Epithelial cell of esophagus (primary cell): ENCODE measurements at regions not wholly inside any gene's neighbourhood (a gene's known extent, or its start where the extent isn't known, plus 50 kb on each side); places are given as distances from the start of the nearest gene placed in this dataset.

Source experiments
- DNase-seq: peaks from one replicate; pipeline ENCODE4 v3.0.0; 2010; ENCODE audit warnings: low read depth
- H3K4me3 ChIP-seq: 2 replicates; pipeline ENCODE4 v1.5.1; 2011; ENCODE audit warnings: mild to moderate bottlenecking, low read length, control low read depth
- CTCF ChIP-seq: IDR thresholded peaks from 2 replicates; pipeline ENCODE4 v1.5.1; 2011; ENCODE audit warnings: low read depth, mild to moderate bottlenecking, low read length, control low read depth, inconsistent platforms; ENCODE audit not compliant: insufficient read depth; ENCODE audit errors: missing control alignments

- no peak for DNase-seq
- no peak overlapping the region for H3K4me3 ChIP-seq
- TF ChIP-seq CTCF: no peak
Measured at GRCh38 chr12:58487255-58487654, 433.0 kb downstream of the LRIG3 start.

GRCh38 chr12:58487678-58488161, 432.6 kb downstream of the LRIG3 start:
- no peak for TF ChIP-seq CTCF
- H3K4me3 ChIP-seq: no peak overlapping the region

GRCh38 chr12:58489394-58489793, 430.9 kb downstream of the LRIG3 start:
- H3K4me3 ChIP-seq: no peak overlapping the region
- TF ChIP-seq CTCF: no peak
- DNase-seq: no peak

More at GRCh38 chr12:58487678-58488161, 432.6 kb downstream of the LRIG3 start:
- DNase-seq: no peak

- H3K4me3 ChIP-seq: no peak overlapping the region
- peak; percentile 65 for DNase-seq
- no peak for TF ChIP-seq CTCF
Measured at GRCh38 chr12:58491306-58491705, 429.0 kb downstream of the LRIG3 start.

GRCh38 chr12:58496411-58497190, 423.7 kb downstream of the LRIG3 start:
- no peak for TF ChIP-seq CTCF
- no peak overlapping the region for H3K4me3 ChIP-seq
- peak; percentile 42 for DNase-seq

GRCh38 chr12:58500399-58500798, 419.9 kb downstream of the LRIG3 start:
- no peak overlapping the region for H3K4me3 ChIP-seq
- peak; percentile 51 for DNase-seq
- TF ChIP-seq CTCF: no peak

GRCh38 chr12:58502226-58502625, 418.1 kb downstream of the LRIG3 start:
- TF ChIP-seq CTCF: no peak
- no peak overlapping the region for H3K4me3 ChIP-seq
- DNase-seq: no peak
